ENCODE measurements at regions not wholly inside any gene's neighbourhood (a gene's known extent, or its start where the extent isn't known, plus 50 kb on each side); places are given as distances from the start of the nearest gene placed in this dataset.
A peak's percentile ranks its signal among the peaks of the same experiment; 100 is the strongest.

GRCh38 chr22:44554411-44554810 is 56.4 kb upstream of the RTL6 start:
- TF ChIP-seq POLR2A (IDR thresholded peaks at IDR 0.05) (no peak), CTCF (IDR thresholded peaks at IDR 0.05) (no peak)
- peak in 1 of 3 donors; percentile 21 for DNase-seq
- Histone ChIP-seq H3K4me3 (no peak overlapping the region), H3K9me3 (no peaks in the 10 kb centered on the region), H3K27ac (no peak overlapping the region), H3K27me3 (no peaks in the 10 kb centered on the region), H3K4me1 (no peaks in the 10 kb centered on the region), H3K36me3 (no peaks in the 10 kb centered on the region)

GRCh38 chr22:44550711-44551491 is 52.9 kb upstream of the RTL6 start:
- DNase-seq = peak in 2 of 3 donors; percentile 22 to 71
- Histone ChIP-seq H3K4me3 (peak overlapping the region in 3 of 4 donors; percentile 5 to 33 (median 25)), H3K9me3 (no peaks in the 10 kb centered on the region), H3K27me3 (no peaks in the 10 kb centered on the region), H3K27ac (peak overlapping the region; percentile 5 to 64 (median 26)), H3K36me3 (no peaks in the 10 kb centered on the region), H3K4me1 (no peaks in the 10 kb centered on the region)
- TF ChIP-seq POLR2A (IDR thresholded peaks at IDR 0.05) = no peak
- no peak for TF ChIP-seq CTCF (IDR thresholded peaks at IDR 0.05)

GRCh38 chr22:44549701-44550100 is 51.7 kb upstream of the RTL6 start:
- H3K27me3 ChIP-seq = no peaks in the 10 kb centered on the region
- H3K4me1 ChIP-seq = no peaks in the 10 kb centered on the region
- H3K9me3 ChIP-seq = no peaks in the 10 kb centered on the region
- no peaks in the 10 kb centered on the region for H3K36me3 ChIP-seq
- no peak overlapping the region for H3K4me3 ChIP-seq
- no peak for DNase-seq
- no peak overlapping the region for H3K27ac ChIP-seq
- TF ChIP-seq POLR2A (IDR thresholded peaks at IDR 0.05) = no peak
- TF ChIP-seq CTCF (IDR thresholded peaks at IDR 0.05) = no peak

GRCh38 chr22:44548981-44549380 is 50.9 kb upstream of the RTL6 start:
- TF ChIP-seq CTCF (IDR thresholded peaks at IDR 0.05) = no peak
- no peak for TF ChIP-seq POLR2A (IDR thresholded peaks at IDR 0.05)
- H3K36me3 ChIP-seq = no peaks in the 10 kb centered on the region
- no peaks in the 10 kb centered on the region for H3K27me3 ChIP-seq
- H3K4me3 ChIP-seq = no peak overlapping the region
- DNase-seq = no peak
- no peak overlapping the region for H3K27ac ChIP-seq
- H3K4me1 ChIP-seq = no peaks in the 10 kb centered on the region
- no peaks in the 10 kb centered on the region for H3K9me3 ChIP-seq

Data from Peyer's patch (tissue), 4 donors.